ENCODE measurements at regions not wholly inside any gene's neighbourhood (a gene's known extent, or its start where the extent isn't known, plus 50 kb on each side); places are given as distances from the start of the nearest gene placed in this dataset.

- TF ChIP-seq HDGF (IDR thresholded peaks at IDR 0.05), result no peak
- TF ChIP-seq FOS (IDR thresholded peaks at IDR 0.05; ENCODE audit: extremely low read depth, insufficient read length), result no peak
- TF ChIP-seq KDM1A (IDR thresholded peaks at IDR 0.05), result no peak
- no peak for TF ChIP-seq MTA1 (IDR thresholded peaks at IDR 0.05; ENCODE audit: borderline replicate concordance)
- no peak for TF ChIP-seq MEF2D (tag; conservative IDR thresholded peaks at IDR 0.05; ENCODE audit: low read depth)
- TF ChIP-seq CTCF (IDR thresholded peaks at IDR 0.05 in 2 of 3, conservative IDR thresholded peaks at IDR 0.05 in 1 of 3; ENCODE audit: insufficient read depth in 2 of 3, low read depth in 1 of 3, low read length in 3 of 3), result no peak
- no peak for TF ChIP-seq FOXJ2 (tag; IDR thresholded peaks at IDR 0.05)
- TF ChIP-seq EZH2 (IDR thresholded peaks at IDR 0.05; ENCODE audit: borderline replicate concordance, low read depth, low read length), result no peak
Measured at GRCh38 chrX:65607070-65607742, 60.2 kb upstream of the MSN start.
